SK-N-SH (cell line): ENCODE measurements at regions not wholly inside any gene's neighbourhood (a gene's known extent, or its start where the extent isn't known, plus 50 kb on each side); places are given as distances from the start of the nearest gene placed in this dataset.

Source experiments
- CTCF ChIA-PET: fragments of 300-600, 350-600 bp; formaldehyde crosslinking; extraction: SDS; loops from one replicate; lab custom pipeline; 2021; lab: Yijun Ruan, JAX
- POLR2A ChIA-PET: fragments of 350-600 bp; sonication (Branson Sonifier 250); formaldehyde crosslinking; extraction: SDS; loops from one replicate; lab custom pipeline; 2020; ENCODE audit warnings: antibody characterized with exemption, inconsistent platforms; lab: Yijun Ruan, JAX
- DNase-seq: peaks from one replicate; pipeline ENCODE4 v3.0.0; 2012
- H2AFZ ChIP-seq: fragments of 200-600 bp; sonication (generic); 2 replicates; pipeline ENCODE4 v1.8.1; 2016; ENCODE audit warnings: antibody characterized with exemption, mild to moderate bottlenecking, low read depth
- H3F3A ChIP-seq: fragments of 200-600 bp; sonication (generic); replicated peaks from 2 replicates; pipeline ENCODE3; 2016; ENCODE audit warnings: antibody characterized with exemption, mild to moderate bottlenecking; ENCODE audit not compliant: insufficient read depth
- H3K27ac ChIP-seq, 2 experiments: fragments of 200-500 bp in 1 of 2; fragments of 200-600 bp in 1 of 2; sonication (Bioruptor generic) in 1 of 2; sonication (generic), shearing (Covaris generic) in 1 of 2; 2 replicates each; pipeline versions ENCODE4 v1.5.1 to v1.6.1; 2014 to 2016; ENCODE audit warnings: low read depth in 2 of 2, inconsistent platforms in 1 of 2, low read length in 1 of 2, mild to moderate bottlenecking in 1 of 2, mixed read lengths in 1 of 2
- H3K27me3 ChIP-seq: fragments of 200-600 bp; sonication (generic), shearing (Covaris generic); 2 replicates; pipeline ENCODE4 v1.6.1; 2016; ENCODE audit warnings: mixed run types; ENCODE audit not compliant: insufficient read depth
- H3K36me3 ChIP-seq, 2 experiments: fragments of 200-500 bp in 1 of 2; fragments of 200-600 bp in 1 of 2; sonication (Bioruptor generic) in 1 of 2; sonication (generic) in 1 of 2; replicated peaks in 1 of 2; 2 replicates each; pipeline versions ENCODE3 to v1.5.1; 2014 to 2016; ENCODE audit warnings: low read length in 1 of 2, mild to moderate bottlenecking in 1 of 2; ENCODE audit not compliant: insufficient read depth in 2 of 2, control insufficient read depth in 1 of 2
- H3K4me1 ChIP-seq, 2 experiments: fragments of 200-500 bp in 1 of 2; fragments of 200-600 bp in 1 of 2; sonication (Bioruptor generic) in 1 of 2; sonication (generic), shearing (Covaris generic) in 1 of 2; 2 replicates each; pipeline versions ENCODE4 v1.5.1 to v1.6.1; 2014 to 2016; ENCODE audit warnings: low read depth in 1 of 2, low read length in 1 of 2, mixed run types in 1 of 2; ENCODE audit not compliant: insufficient read depth in 2 of 2, control insufficient read depth in 1 of 2
- H3K4me2 ChIP-seq: fragments of 200-600 bp; sonication (generic), shearing (Covaris generic); 2 replicates; pipeline ENCODE4 v1.6.1; 2017; ENCODE audit warnings: mixed run types
- H3K4me3 ChIP-seq, 2 experiments: fragments of 200-500 bp in 1 of 2; fragments of 200-600 bp in 1 of 2; sonication (Bioruptor generic) in 1 of 2; sonication (generic), shearing (Covaris generic) in 1 of 2; 2 replicates each; pipeline versions ENCODE4 v1.5.1 to v1.8.1; 2014 to 2016; ENCODE audit warnings: low read depth in 2 of 2, inconsistent platforms in 1 of 2, low read length in 1 of 2, mild to moderate bottlenecking in 1 of 2, mixed read lengths in 1 of 2, moderate library complexity in 1 of 2
- H3K79me2 ChIP-seq: fragments of 200-600 bp; sonication (generic); 2 replicates; pipeline ENCODE4 v1.8.1; 2017; ENCODE audit warnings: mild to moderate bottlenecking; ENCODE audit not compliant: insufficient read depth
- H3K9ac ChIP-seq: fragments of 200-600 bp; sonication (generic); 2 replicates; pipeline ENCODE4 v1.6.1; 2017; ENCODE audit warnings: mixed run types
- H3K9me2 ChIP-seq: fragments of 200-600 bp; sonication (generic); 2 replicates; pipeline ENCODE4 v1.6.1; 2017; ENCODE audit warnings: mixed run types
- H3K9me3 ChIP-seq: fragments of 200-600 bp; sonication (generic); 2 replicates; pipeline ENCODE4 v1.6.1; 2017; ENCODE audit warnings: mixed run types, mild to moderate bottlenecking, moderate library complexity
- H4K20me1 ChIP-seq: fragments of 200-600 bp; sonication (generic); 2 replicates; pipeline ENCODE4 v1.6.1; 2017; ENCODE audit warnings: mild to moderate bottlenecking, mixed run types; ENCODE audit not compliant: insufficient read depth
- CHD2 ChIP-seq: fragments of 150-350 bp; IDR thresholded peaks from 2 replicates; pipeline ENCODE4 v1.6.1; 2018; ENCODE audit warnings: low read length; ENCODE audit not compliant: partially characterized antibody
- CTCF ChIP-seq: fragments of 200-600 bp; sonication (generic); IDR thresholded peaks from 2 replicates; pipeline ENCODE4 v1.6.1; 2017; ENCODE audit warnings: antibody characterized with exemption, mild to moderate bottlenecking, moderate library complexity
- FOSL2 ChIP-seq: IDR thresholded peaks from 2 replicates; pipeline ENCODE4 v1.4.0; 2012; ENCODE audit warnings: low read depth, mild to moderate bottlenecking, moderate library complexity, borderline replicate concordance
- FOXJ3 ChIP-seq: sonication (generic); formaldehyde crosslinking; IDR thresholded peaks from 2 replicates; pipeline ENCODE4 v1.5.1; 2020; ENCODE audit warnings: mild to moderate bottlenecking, missing genetic modification reagents
- FOXM1 ChIP-seq: IDR thresholded peaks from 2 replicates; pipeline ENCODE4 v1.4.0; 2012; ENCODE audit warnings: low read depth, mild to moderate bottlenecking
- GABPA ChIP-seq: IDR thresholded peaks from 2 replicates; pipeline ENCODE4 v1.4.0; 2012; ENCODE audit warnings: low read depth, mild to moderate bottlenecking
- GATA2 ChIP-seq: sonication (generic); formaldehyde crosslinking; IDR thresholded peaks from 2 replicates; pipeline ENCODE4 v1.5.0; 2020; ENCODE audit warnings: mild to moderate bottlenecking, missing genetic modification reagents
- JUND ChIP-seq: IDR thresholded peaks from 2 replicates; pipeline ENCODE4 v1.4.0; 2012
- MAX ChIP-seq: IDR thresholded peaks from 2 replicates; pipeline ENCODE4 v1.4.0; 2012; ENCODE audit warnings: low read depth
- NRF1 ChIP-seq: IDR thresholded peaks from 2 replicates; pipeline ENCODE4 v1.6.1; 2012; ENCODE audit warnings: low read depth, mild to moderate bottlenecking, low read length
- PBX3 ChIP-seq: IDR thresholded peaks from 2 replicates; pipeline ENCODE4; 2012
- POLR2AphosphoS5 ChIP-seq: IDR thresholded peaks from 2 replicates; pipeline ENCODE4 v1.6.1; 2012; ENCODE audit warnings: low read depth, low read length
- RFX5 ChIP-seq: IDR thresholded peaks from 2 replicates; pipeline ENCODE4 v1.6.1; 2012; ENCODE audit warnings: mild to moderate bottlenecking, improper control_type of control experiment, low read length
- TCF12 ChIP-seq: IDR thresholded peaks from 2 replicates; pipeline ENCODE4 v1.4.0; 2012
- USF1 ChIP-seq: IDR thresholded peaks from 2 replicates; pipeline ENCODE4 v1.4.0; 2012; ENCODE audit warnings: low read depth, borderline replicate concordance
- WGBS: methylation state at CpG from one replicate; pipeline ENCODE4 v1.1.6; 2017; ENCODE audit warnings: low lambda C conversion rate; 5-methylcytosine and 5-hydroxymethylcytosine counted together

- DNase-seq: no peak
Measured at GRCh38 chr10:3951993-3952392, 167.0 kb upstream of the KLF6 start.

More at GRCh38 chr10:3951993-3952392, 167.0 kb upstream of the KLF6 start:
- H3K4me2 ChIP-seq: no peak overlapping the region
- no peaks in the 10 kb centered on the region for H3K27me3 ChIP-seq
- H3K9me2 ChIP-seq: no peaks in the 10 kb centered on the region
- no peak overlapping the region for H3K27ac ChIP-seq
- TF ChIP-seq TCF12: no peak
- no peak for TF ChIP-seq PBX3
- TF ChIP-seq MAX: no peak
- TF ChIP-seq USF1: no peak
- TF ChIP-seq FOXJ3 (CRISPR knock-in tag): no peak
- TF ChIP-seq POLR2AphosphoS5: no peak
- no peak for TF ChIP-seq JUND
- no peak for TF ChIP-seq FOSL2
- no peak for TF ChIP-seq RFX5
- TF ChIP-seq NRF1: no peak
- TF ChIP-seq CTCF: no peak
- no peak for TF ChIP-seq CHD2
- no peak for TF ChIP-seq GABPA
- TF ChIP-seq FOXM1: no peak
- no peak for TF ChIP-seq GATA2 (CRISPR knock-in tag)
- H4K20me1 ChIP-seq: no peaks in the 10 kb centered on the region
- H3K4me3 ChIP-seq: no peak overlapping the region
- no peaks in the 10 kb centered on the region for H3K36me3 ChIP-seq
- 95% methylated on average over 12 of the region's 12 CpGs for WGBS
- ChIA-PET CTCF (no interaction called here), POLR2A (no interaction called here)
- H3K9ac ChIP-seq: no peak overlapping the region
- H3F3A ChIP-seq: no peaks in the 10 kb centered on the region
- no peaks in the 10 kb centered on the region for H3K79me2 ChIP-seq
- no peaks in the 10 kb centered on the region for H3K4me1 ChIP-seq
- H2AFZ ChIP-seq: no peak overlapping the region
- H3K9me3 ChIP-seq: no peaks in the 10 kb centered on the region
